ENCODE measurements at regions not wholly inside any gene's neighbourhood (a gene's known extent, or its start where the extent isn't known, plus 50 kb on each side); places are given as distances from the start of the nearest gene placed in this dataset.

DNA sequence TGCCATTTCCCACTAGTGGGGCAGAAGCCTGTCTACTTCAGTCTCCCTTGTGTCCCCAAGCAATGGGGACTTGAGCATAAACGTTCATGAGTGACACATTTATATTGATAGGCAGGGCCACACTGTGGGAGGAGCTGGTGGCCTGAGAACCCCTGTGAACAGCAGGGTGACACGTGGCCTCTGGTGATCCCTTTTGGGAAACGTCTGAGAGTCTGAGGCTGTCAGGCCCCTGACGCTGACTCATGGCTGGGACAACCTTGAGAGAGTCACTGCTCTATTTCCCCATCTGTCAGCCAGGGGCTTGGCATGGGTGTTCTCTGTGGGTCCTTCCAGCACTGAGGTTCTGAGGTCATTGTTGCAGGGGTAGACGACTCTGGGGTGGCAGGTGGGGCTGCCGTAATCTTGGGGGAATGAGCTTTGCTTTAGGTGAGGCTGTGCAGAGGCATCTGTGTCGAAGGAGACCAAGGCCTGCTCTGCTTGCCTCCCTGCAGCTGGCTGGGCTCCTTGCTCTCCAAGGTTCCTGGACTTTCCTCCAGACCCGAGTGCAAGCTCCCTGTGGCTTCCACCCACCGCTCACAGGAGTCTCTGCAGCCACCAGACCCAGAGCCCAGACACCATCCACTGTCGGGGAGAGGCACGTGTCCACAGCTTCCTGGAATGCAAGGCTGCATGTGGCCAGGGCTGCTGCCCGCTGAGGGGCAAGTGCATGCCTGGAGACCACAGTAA, 54.7 kb downstream of the SMIM38 start:
- TF ChIP-seq, protein P1, sequence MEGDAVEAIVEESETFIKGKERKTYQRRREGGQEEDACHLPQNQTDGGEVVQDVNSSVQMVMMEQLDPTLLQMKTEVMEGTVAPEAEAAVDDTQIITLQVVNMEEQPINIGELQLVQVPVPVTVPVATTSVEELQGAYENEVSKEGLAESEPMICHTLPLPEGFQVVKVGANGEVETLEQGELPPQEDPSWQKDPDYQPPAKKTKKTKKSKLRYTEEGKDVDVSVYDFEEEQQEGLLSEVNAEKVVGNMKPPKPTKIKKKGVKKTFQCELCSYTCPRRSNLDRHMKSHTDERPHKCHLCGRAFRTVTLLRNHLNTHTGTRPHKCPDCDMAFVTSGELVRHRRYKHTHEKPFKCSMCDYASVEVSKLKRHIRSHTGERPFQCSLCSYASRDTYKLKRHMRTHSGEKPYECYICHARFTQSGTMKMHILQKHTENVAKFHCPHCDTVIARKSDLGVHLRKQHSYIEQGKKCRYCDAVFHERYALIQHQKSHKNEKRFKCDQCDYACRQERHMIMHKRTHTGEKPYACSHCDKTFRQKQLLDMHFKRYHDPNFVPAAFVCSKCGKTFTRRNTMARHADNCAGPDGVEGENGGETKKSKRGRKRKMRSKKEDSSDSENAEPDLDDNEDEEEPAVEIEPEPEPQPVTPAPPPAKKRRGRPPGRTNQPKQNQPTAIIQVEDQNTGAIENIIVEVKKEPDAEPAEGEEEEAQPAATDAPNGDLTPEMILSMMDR (IDR thresholded peaks at IDR 0.05): no peak
- no peak for ATAC-seq (ENCODE audit: low FRiP score)
- no peak for DNase-seq (ENCODE audit: low spot score)

DNA sequence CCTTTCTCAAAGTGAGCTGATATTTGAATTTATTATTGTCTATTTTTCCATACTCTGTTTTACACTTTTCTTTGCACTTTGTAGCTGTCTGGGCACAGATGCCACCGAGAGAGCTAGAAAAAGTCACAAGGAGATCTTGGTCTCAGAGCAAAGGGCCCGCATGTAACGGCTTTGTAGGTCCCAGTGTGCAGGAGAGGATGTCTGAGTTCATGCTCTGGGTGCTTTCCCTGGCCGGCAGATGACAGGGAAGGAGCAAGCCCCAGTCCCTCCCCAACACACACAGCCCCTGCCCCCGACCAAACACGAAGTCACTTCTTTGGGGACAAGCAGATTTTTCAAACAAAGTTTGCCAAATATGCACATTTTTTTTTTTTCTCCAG, 55.8 kb downstream of the SMIM38 start:
- DNase-seq (ENCODE audit: low spot score) (no peak), ATAC-seq (ENCODE audit: low FRiP score) (no peak)
- TF ChIP-seq, protein P1 (IDR thresholded peaks at IDR 0.05): no peak

DNA sequence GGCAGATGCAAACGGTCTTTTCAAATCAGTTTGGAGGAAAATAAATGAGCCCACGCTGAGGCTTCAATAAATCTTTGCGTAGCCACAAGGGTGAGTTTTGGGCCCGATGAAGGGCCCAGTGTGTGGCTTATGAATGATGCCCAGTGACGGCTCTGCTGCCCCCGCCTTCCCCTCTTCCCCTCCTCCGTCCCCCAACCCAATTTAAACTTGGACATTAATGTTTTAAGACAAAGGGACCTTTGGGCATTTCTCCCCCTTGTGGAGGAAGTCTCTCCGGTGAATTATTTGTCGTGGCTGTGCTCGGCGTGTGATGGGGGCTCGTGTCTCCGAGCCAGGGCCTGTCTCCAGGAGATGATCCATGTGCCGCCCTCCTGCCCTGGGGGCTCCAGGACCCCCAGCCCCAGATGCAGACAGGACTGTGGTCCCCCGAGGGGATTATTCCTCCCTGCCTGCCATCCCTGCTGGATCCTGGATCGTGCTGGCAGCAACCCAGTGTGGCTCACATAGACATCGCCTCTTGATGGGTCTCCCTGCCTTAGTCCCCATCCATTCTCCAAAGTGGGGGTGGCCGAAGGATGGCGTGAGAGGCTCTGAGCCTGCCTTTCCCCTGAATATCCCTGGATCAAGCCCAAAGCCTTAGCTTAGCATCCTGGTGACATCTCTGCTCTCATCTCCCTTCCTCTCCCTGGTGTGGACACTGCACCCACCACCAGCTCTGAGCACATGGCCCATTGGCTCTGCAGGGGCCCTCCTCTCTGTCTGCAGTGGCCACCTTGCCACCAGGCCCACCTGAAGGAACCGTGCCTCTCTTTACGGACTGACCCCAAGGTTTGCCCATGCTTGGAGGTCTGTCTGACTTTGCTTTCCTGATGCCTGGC, 56.4 kb downstream of the SMIM38 start:
- TF ChIP-seq, protein P1 (IDR thresholded peaks at IDR 0.05): no peak
- no peak for DNase-seq (ENCODE audit: low spot score)
- no peak for ATAC-seq (ENCODE audit: low FRiP score)

DNA sequence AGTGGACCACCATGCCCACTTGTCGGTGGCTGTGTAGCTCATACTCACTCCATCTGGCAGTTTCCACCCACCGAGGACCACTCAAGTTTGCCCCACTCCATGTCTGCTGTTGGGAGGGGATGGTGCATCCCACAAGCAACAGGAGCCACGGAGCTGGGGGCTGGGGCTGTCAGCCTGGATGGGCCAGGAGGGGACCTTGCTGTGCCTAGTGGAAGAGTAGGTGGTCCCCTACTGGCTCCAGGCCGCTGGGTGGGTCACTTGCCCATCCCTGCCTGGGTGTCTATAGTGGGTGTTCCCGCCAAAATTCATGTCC, 57.0 kb downstream of the SMIM38 start:
- TF ChIP-seq, protein P1 (IDR thresholded peaks at IDR 0.05): no peak
- DNase-seq (ENCODE audit: low spot score) (no peak), ATAC-seq (ENCODE audit: low FRiP score) (no peak)

DNA sequence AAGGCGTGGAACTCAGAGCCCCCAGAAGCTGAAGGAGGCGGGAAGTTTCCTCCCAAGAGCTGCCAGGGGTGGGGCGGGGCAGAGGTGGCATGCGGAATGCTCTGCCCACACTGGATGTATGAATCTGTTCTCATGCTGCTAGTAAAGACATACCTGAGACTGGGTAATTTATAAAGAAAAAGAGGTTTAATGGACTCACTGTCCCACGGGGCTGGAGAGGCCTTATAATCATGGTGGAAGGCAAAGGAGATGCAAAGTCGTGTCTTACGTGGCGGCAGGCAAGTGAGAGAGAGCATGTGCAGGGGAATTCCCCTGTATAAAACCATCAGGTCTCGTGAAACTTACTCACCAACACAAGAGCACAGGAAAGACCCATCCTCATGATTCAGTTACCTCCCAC, 57.6 kb downstream of the SMIM38 start:
- TF ChIP-seq, protein P1 (IDR thresholded peaks at IDR 0.05): no peak
- no peak for ATAC-seq (ENCODE audit: low FRiP score)
- no peak for DNase-seq (ENCODE audit: low spot score)

DNA sequence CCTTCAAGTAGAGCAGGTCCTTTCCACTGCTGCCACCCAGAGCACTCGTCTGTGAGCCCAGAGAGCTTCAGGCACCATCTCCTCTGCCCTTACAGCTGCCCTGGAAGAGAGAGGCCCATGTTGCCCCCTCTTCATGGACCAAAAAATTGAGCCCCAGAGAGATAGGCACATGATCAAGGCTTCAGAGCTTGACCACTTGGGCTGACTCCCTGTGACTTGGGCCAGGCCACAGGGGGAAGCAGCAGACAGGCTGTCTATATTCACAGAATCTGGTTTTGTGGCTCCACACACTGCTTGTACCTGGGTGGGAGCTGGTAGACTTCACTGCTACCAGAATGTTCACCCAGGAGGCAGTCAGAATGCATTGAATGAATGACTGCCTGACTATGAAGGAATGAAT, 58.2 kb downstream of the SMIM38 start:
- TF ChIP-seq, protein P1 (IDR thresholded peaks at IDR 0.05): no peak
- ATAC-seq (ENCODE audit: low FRiP score) (no peak), DNase-seq (ENCODE audit: low spot score) (no peak)

DNA sequence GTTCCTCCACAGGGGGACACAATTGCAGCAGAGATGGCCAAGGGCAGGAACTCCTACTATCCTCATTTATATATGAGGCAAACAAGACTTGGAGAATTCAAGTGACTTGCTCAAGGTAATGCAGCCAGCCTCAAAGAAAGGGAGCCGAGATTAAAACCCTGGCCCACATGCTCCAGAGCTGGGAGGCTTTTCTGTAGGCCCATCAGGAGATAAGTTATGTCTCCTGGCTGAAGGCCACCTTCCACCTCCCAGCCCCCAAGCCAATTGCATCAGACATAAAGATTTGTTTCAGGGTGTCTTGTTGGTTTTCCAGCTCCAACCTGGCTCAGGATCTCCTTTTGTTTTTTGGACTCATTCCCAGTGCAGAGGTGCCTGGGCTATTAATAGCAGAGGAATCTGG, 59.5 kb downstream of the SMIM38 start:
- DNase-seq (ENCODE audit: low spot score) (no peak), ATAC-seq (ENCODE audit: low FRiP score) (no peak)
- TF ChIP-seq, protein P1 (IDR thresholded peaks at IDR 0.05): no peak
